HEK293T (cell line): ENCODE measurements at regions not wholly inside any gene's neighbourhood (a gene's known extent, or its start where the extent isn't known, plus 50 kb on each side); places are given as distances from the start of the nearest gene placed in this dataset.

Source experiments
- CTCF ChIA-PET: fragments of 350-600 bp; formaldehyde crosslinking; extraction: SDS; loops from one replicate; lab custom pipeline; 2021; ENCODE audit warnings: antibody characterized with exemption, inconsistent platforms; lab: Yijun Ruan, JAX
- POLR2A ChIA-PET: fragments of 350-600 bp; formaldehyde crosslinking; extraction: SDS; loops from one replicate; lab custom pipeline; 2020; ENCODE audit warnings: antibody characterized with exemption, inconsistent platforms; lab: Yijun Ruan, JAX
- DNase-seq: peaks from one replicate; pipeline ENCODE4 v3.0.0; 2012; ENCODE audit warnings: mixed read lengths; ENCODE audit errors: extremely low spot score
- ARNT ChIP-seq: fragments of 450-650 bp; IDR thresholded peaks from 2 replicates; pipeline ENCODE4 v1.6.1; 2017; ENCODE audit warnings: mild to moderate bottlenecking
- BHLHE40 ChIP-seq: fragments of 450-650 bp; IDR thresholded peaks from 2 replicates; pipeline ENCODE4 v1.6.1; 2016; ENCODE audit warnings: mild to moderate bottlenecking, moderate library complexity, borderline replicate concordance
- CTBP1 ChIP-seq: fragments of 450-650 bp; IDR thresholded peaks from 2 replicates; pipeline ENCODE4 v1.6.1; 2016; ENCODE audit warnings: borderline replicate concordance
- ELF4 ChIP-seq: fragments of 450-650 bp; IDR thresholded peaks from 2 replicates; pipeline ENCODE4 v1.6.1; 2017; ENCODE audit warnings: antibody characterized with exemption
- FOXA1 ChIP-seq: fragments of 450-650 bp; IDR thresholded peaks from 2 replicates; pipeline ENCODE4 v1.6.1; 2016; ENCODE audit warnings: mild to moderate bottlenecking
- FOXK2 ChIP-seq: fragments of 450-650 bp; IDR thresholded peaks from 2 replicates; pipeline ENCODE4 v1.6.1; 2016; ENCODE audit warnings: mild to moderate bottlenecking
- FOXM1 ChIP-seq: fragments of 450-650 bp; IDR thresholded peaks from 2 replicates; pipeline ENCODE4 v1.6.1; 2017; ENCODE audit warnings: mild to moderate bottlenecking, borderline replicate concordance
- HDGF ChIP-seq: fragments of 450-650 bp; IDR thresholded peaks from 2 replicates; pipeline ENCODE4 v1.6.1; 2017; ENCODE audit warnings: antibody characterized with exemption, borderline replicate concordance
- L3MBTL2 ChIP-seq: fragments of 450-650 bp; conservative IDR thresholded peaks from 2 replicates; pipeline ENCODE4 v1.6.1; 2016; ENCODE audit warnings: mild to moderate bottlenecking
- LEF1 ChIP-seq: fragments of 450-650 bp; IDR thresholded peaks from 2 replicates; pipeline ENCODE4 v1.6.1; 2017; ENCODE audit warnings: mild to moderate bottlenecking, borderline replicate concordance
- NFRKB ChIP-seq: fragments of 450-650 bp; IDR thresholded peaks from 2 replicates; pipeline ENCODE4 v1.6.1; 2016; ENCODE audit warnings: mild to moderate bottlenecking, moderate library complexity
- SP1 ChIP-seq: fragments of 450-650 bp; IDR thresholded peaks from 2 replicates; pipeline ENCODE4 v1.6.1; 2017
- SUZ12 ChIP-seq: fragments of 450-650 bp; IDR thresholded peaks from 2 replicates; pipeline ENCODE4 v1.6.1; 2016; ENCODE audit warnings: mild to moderate bottlenecking
- TARDBP ChIP-seq: fragments of 450-650 bp; IDR thresholded peaks from 2 replicates; pipeline ENCODE4 v1.6.1; 2016
- ZNF384 ChIP-seq: fragments of 450-650 bp; IDR thresholded peaks from 2 replicates; pipeline ENCODE4 v1.6.1; 2016
- TF ChIP-seq, protein P1 (sequence below): fragments of 450-650 bp; IDR thresholded peaks from 2 replicates; pipeline ENCODE4 v1.6.1; 2016

DNA sequence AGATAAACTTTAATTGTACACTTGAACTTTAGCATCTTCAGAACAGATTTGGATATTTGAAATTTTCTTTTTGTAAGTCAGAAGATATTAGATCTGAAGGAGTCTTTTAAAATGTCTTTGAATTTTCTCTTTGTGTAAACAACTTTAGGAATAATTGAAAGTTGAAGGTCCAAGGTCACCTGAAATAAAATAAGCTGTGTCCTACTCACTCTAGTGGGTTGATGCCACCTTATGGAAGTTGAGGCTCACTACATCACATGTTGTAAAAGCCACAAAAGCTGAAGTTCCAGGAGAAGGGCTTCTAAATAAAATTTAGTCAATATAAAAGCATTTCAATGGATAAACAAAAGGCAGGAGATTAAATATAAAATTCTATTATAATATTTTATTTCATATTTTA is 122.0 kb upstream of the ATXN7L3B start:
- DNase-seq: peak; percentile 22
- no peak for TF ChIP-seq ARNT
- no peak for TF ChIP-seq NFRKB
- TF ChIP-seq TARDBP: no peak
- TF ChIP-seq, protein P1, sequence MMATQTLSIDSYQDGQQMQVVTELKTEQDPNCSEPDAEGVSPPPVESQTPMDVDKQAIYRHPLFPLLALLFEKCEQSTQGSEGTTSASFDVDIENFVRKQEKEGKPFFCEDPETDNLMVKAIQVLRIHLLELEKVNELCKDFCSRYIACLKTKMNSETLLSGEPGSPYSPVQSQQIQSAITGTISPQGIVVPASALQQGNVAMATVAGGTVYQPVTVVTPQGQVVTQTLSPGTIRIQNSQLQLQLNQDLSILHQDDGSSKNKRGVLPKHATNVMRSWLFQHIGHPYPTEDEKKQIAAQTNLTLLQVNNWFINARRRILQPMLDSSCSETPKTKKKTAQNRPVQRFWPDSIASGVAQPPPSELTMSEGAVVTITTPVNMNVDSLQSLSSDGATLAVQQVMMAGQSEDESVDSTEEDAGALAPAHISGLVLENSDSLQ: no peak
- TF ChIP-seq FOXM1: no peak
- TF ChIP-seq L3MBTL2: no peak
- TF ChIP-seq CTBP1: no peak
- no peak for TF ChIP-seq FOXA1
- no peak for TF ChIP-seq LEF1
- no peak for TF ChIP-seq ELF4
- TF ChIP-seq SUZ12: no peak
- TF ChIP-seq HDGF: no peak
- no peak for TF ChIP-seq SP1
- no peak for TF ChIP-seq BHLHE40
- no peak for TF ChIP-seq FOXK2
- no peak for TF ChIP-seq ZNF384
- ChIA-PET CTCF (interaction anchor here (1.3 to 1.7 kb wide), 3 partner anchors 10 to 303 kb away, joined by 3 to 5 read pairs (median 5); no protein-coding TSS in a partner anchor), POLR2A (no interaction called here)

- TF ChIP-seq ELF4 (no peak), SUZ12 (no peak), CTBP1 (no peak), FOXM1 (no peak), FOXA1 (no peak), NFRKB (no peak), FOXK2 (no peak), SP1 (no peak), BHLHE40 (no peak), L3MBTL2 (no peak), ARNT (no peak), TARDBP (no peak), HDGF (no peak), ZNF384 (no peak), LEF1 (no peak)
- TF ChIP-seq, protein P1: no peak
- DNase-seq: no peak
- CTCF ChIA-PET: interaction anchor here (0.6 kb wide), 1 partner anchor 549 kb away, joined by 4 read pairs; no protein-coding TSS in a partner anchor
- POLR2A ChIA-PET: no interaction called here
Measured at GRCh38 chr12:74418573-74418972, 119.1 kb upstream of the ATXN7L3B start.

DNA sequence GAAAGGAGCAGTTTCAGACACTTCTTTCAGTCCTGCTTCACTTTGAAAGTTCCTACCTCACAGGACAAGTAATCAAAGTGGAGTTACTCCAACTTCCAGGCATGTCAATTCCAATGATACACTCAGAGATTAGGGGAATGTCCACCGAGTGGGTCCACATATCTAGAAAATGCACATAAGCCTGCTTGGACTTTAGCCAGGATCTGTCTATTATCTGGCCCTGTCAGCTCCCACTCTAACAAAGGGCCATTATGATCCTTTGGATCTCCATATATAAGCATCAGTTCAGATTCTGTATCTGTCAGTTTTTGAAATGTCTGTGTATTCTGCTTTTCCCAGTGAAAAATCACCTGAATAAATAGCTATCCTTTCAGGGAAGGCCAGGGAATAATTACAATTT is 112.9 kb upstream of the ATXN7L3B start:
- DNase-seq: no peak
- ChIA-PET POLR2A (no interaction called here), CTCF (no interaction called here)
- TF ChIP-seq FOXA1 (no peak), LEF1 (no peak), L3MBTL2 (no peak), NFRKB (no peak), TARDBP (no peak), ELF4 (no peak), BHLHE40 (no peak)

DNA sequence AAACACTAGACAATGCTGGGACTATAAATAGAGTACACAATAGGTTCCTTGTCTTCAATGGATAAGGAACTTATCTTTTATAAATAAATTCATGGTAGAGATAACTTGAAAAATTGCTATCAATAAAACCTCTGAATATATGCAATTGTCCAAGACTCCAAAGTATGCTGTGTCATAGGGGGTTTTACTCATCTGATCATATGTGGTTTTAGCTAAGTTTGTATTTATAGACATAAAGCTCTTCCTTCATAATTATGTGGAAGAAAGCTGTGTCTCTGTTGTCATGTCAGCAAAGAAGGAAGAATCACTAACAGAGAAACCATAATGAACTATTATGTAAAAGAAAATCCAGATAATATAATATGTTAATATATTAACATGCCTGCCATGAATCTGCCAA is 111.5 kb upstream of the ATXN7L3B start:
- DNase-seq: no peak
- POLR2A ChIA-PET: no interaction called here
- CTCF ChIA-PET: no interaction called here
- no peak for TF ChIP-seq ZNF384
- TF ChIP-seq BHLHE40: no peak
- no peak for TF ChIP-seq ELF4
- no peak for TF ChIP-seq FOXA1
- no peak for TF ChIP-seq ARNT
- TF ChIP-seq FOXK2: no peak

GRCh38 chr12:74429535-74429934 is 108.1 kb upstream of the ATXN7L3B start:
- no peak for DNase-seq
- ChIA-PET CTCF (interaction anchor here (0.7 kb wide), 1 partner anchor 407 kb away, joined by 3 read pairs; no protein-coding TSS in a partner anchor), POLR2A (no interaction called here)
- TF ChIP-seq ZNF384: no peak
- TF ChIP-seq TARDBP: no peak
- no peak for TF ChIP-seq L3MBTL2
- TF ChIP-seq SUZ12: no peak
- TF ChIP-seq BHLHE40: no peak
- TF ChIP-seq LEF1: no peak
- TF ChIP-seq FOXK2: no peak
- no peak for TF ChIP-seq NFRKB
- TF ChIP-seq ELF4: no peak
- TF ChIP-seq CTBP1: no peak
- no peak for TF ChIP-seq SP1
- TF ChIP-seq, protein P1: no peak
- no peak for TF ChIP-seq ARNT
- TF ChIP-seq HDGF: no peak
- no peak for TF ChIP-seq FOXM1
- no peak for TF ChIP-seq FOXA1

- ChIA-PET POLR2A (no interaction called here), CTCF (no interaction called here)
- DNase-seq: no peak
- TF ChIP-seq NFRKB (no peak), ZNF384 (no peak), SUZ12 (no peak), BHLHE40 (no peak), ARNT (no peak), SP1 (no peak), FOXK2 (no peak), ELF4 (no peak), L3MBTL2 (no peak), TARDBP (no peak), CTBP1 (no peak), FOXM1 (no peak), LEF1 (no peak), HDGF (no peak), FOXA1 (no peak)
- TF ChIP-seq, protein P1: no peak
Measured at GRCh38 chr12:74431801-74432200, 105.8 kb upstream of the ATXN7L3B start.
